ENCODE measurements at regions not wholly inside any gene's neighbourhood (a gene's known extent, or its start where the extent isn't known, plus 50 kb on each side); places are given as distances from the start of the nearest gene placed in this dataset.
"Not testable (repeated sequence)": the region's sequence is repeated elsewhere in the genome, so short reads cannot be mapped to it uniquely, and the experiment has no call there.

DNA sequence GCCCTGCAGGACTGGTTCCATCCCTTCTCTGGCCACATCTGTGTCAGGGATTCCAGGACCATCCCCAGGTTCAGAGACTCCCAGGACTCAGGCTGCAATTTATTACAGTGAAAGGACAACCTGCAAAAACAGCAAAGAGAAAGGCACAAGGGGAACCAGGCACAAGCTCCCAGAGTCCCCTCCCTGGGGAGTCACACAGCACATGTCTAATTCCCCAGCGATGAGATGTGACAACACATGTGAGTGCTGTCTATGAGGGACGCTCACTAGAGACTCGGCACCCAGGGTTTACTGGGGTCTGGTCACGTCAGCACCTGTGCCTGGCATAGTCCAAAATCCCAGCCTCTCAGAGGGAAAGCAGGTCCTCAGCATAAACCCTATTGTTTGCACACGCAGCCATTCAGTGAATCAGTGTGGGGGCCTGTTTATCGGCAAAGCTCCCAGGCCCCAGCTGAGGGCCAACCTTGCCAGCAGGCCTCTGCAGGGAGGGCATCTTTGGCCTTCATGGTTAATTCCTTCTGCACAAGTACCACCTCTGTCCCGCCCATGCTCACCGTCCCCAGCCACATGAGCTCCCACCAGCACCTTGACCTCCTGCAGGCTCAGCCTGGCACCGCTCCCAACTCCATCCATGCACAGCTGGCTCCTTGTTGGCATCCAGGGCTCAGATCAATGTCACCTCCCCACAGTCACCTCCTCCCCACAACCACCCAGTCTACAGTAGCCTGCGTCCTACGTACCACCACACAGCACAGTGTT, 198.9 kb upstream of the SFSWAP start:
- TF ChIP-seq, protein P1, sequence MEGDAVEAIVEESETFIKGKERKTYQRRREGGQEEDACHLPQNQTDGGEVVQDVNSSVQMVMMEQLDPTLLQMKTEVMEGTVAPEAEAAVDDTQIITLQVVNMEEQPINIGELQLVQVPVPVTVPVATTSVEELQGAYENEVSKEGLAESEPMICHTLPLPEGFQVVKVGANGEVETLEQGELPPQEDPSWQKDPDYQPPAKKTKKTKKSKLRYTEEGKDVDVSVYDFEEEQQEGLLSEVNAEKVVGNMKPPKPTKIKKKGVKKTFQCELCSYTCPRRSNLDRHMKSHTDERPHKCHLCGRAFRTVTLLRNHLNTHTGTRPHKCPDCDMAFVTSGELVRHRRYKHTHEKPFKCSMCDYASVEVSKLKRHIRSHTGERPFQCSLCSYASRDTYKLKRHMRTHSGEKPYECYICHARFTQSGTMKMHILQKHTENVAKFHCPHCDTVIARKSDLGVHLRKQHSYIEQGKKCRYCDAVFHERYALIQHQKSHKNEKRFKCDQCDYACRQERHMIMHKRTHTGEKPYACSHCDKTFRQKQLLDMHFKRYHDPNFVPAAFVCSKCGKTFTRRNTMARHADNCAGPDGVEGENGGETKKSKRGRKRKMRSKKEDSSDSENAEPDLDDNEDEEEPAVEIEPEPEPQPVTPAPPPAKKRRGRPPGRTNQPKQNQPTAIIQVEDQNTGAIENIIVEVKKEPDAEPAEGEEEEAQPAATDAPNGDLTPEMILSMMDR (IDR thresholded peaks at IDR 0.05), result no peak
- Histone ChIP-seq H3K27me3 (ENCODE audit: insufficient read depth in 3 of 3, low read length in 2 of 3) (peaks cover 0 to 7% (median 2%) of the 10 kb centered on the region in 3 donors), H3K4me1 (no peaks in the 10 kb centered on the region), H3K36me3 (ENCODE audit: insufficient read depth in 1 of 2, low read depth in 1 of 2) (no peaks in the 10 kb centered on the region), H3K9me3 (no peaks in the 10 kb centered on the region), H3K27ac (no peak overlapping the region), H3K4me3 (no peak overlapping the region)
- ATAC-seq (no peak), DNase-seq (no peak)
- 63 to 73% (median 67%) methylated on average over 11 of the region's 11 CpGs for WGBS, 3 donors
- intact Hi-C loops (cut with DNase I), result no loop called here

DNA sequence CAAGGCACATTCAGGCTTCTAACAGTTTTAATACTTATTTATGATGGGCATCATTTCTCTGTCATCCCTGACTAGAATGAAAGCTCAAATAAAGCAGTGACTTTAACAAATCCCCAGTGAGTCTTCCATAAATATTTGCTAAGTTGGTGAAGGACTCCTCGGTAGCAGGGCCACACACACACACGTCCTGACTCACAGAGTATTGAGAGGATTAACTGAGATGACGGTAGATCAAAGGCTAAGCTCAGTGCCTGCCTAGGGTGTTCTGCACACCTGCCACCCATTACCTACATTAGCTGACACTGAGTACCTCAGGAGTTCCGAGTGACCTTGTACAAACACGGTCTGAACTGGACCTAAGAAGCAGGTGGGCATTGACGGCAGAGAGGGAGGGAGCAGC, 197.3 kb upstream of the SFSWAP start:
- Histone ChIP-seq H3K27ac (no peak overlapping the region), H3K27me3 (ENCODE audit: insufficient read depth in 3 of 3, low read length in 2 of 3) (peaks cover 0 to 2% (median 0%) of the 10 kb centered on the region in 3 donors), H3K9me3 (no peaks in the 10 kb centered on the region), H3K36me3 (ENCODE audit: insufficient read depth in 1 of 2, low read depth in 1 of 2) (no peaks in the 10 kb centered on the region), H3K4me3 (no peak overlapping the region), H3K4me1 (no peaks in the 10 kb centered on the region)
- intact Hi-C loops (cut with DNase I), result no loop called here
- no peak for DNase-seq
- 28 to 42% (median 30%) methylated on average over 6 of the region's 6 CpGs for WGBS, 3 donors
- ATAC-seq, result no peak
- TF ChIP-seq, protein P1 (IDR thresholded peaks at IDR 0.05), result no peak

DNA sequence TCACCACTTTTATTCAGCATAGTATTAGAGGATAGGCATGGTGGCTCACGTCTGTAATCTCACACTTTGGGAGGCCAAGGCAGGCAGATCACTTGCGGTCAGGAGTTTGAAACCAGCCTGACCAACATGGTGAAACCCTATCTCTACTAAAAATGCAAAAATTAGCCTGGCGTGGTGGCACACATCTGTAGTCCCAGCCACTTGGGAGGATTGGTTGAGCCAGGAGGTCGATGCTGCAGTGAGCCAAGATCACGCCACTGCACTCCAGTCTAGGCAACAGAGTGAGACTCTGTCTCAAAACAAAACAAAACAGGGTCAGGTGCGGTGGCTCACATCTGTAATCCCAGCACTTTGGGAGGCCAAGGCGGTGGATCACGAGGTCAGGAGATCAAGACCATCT, 190.3 kb upstream of the SFSWAP start:
- H3K27me3 ChIP-seq (ENCODE audit: insufficient read depth in 3 of 3, low read length in 2 of 3); H3K4me3 ChIP-seq; H3K4me1 ChIP-seq; intact Hi-C loops (cut with DNase I); DNase-seq; H3K9me3 ChIP-seq; ATAC-seq; H3K36me3 ChIP-seq (ENCODE audit: insufficient read depth in 1 of 2, low read depth in 1 of 2); H3K27ac ChIP-seq: not testable (repeated sequence)
- WGBS, 3 donors, result 77 to 80% (median 80%) methylated on average over 8 of the region's 8 CpGs

DNA sequence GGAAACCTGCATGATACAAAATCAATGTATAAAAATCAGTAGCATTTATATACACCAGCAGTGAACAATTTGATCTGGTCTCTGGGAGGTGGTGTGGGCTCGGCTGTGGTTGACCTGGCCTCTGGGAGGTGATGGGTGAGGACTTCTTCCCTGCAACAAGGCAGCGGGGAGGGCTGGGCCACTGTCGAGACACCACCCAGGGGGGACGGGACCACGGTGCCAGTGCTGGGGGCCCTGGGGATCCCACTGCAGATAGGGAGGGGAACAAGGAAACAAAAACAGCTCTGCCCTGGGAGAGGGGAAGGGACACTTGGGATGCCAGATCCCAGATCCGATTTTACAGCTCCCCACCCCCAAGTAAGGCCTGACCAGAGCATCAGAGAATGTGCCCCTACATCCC, 189.6 kb upstream of the SFSWAP start:
- intact Hi-C loops (cut with DNase I), result no loop called here
- Histone ChIP-seq H3K27ac (no peak overlapping the region), H3K27me3 (ENCODE audit: insufficient read depth in 3 of 3, low read length in 2 of 3) (peaks cover 0 to 10% (median 0%) of the 10 kb centered on the region in 3 donors), H3K36me3 (ENCODE audit: insufficient read depth in 1 of 2, low read depth in 1 of 2) (no peaks in the 10 kb centered on the region), H3K4me1 (no peaks in the 10 kb centered on the region), H3K9me3 (no peaks in the 10 kb centered on the region), H3K4me3 (no peak overlapping the region)
- WGBS, 3 donors, result 70 to 77% (median 73%) methylated on average over 6 of the region's 6 CpGs
- no peak for ATAC-seq
- DNase-seq, result no peak
- TF ChIP-seq, protein P1 (IDR thresholded peaks at IDR 0.05), result no peak

DNA sequence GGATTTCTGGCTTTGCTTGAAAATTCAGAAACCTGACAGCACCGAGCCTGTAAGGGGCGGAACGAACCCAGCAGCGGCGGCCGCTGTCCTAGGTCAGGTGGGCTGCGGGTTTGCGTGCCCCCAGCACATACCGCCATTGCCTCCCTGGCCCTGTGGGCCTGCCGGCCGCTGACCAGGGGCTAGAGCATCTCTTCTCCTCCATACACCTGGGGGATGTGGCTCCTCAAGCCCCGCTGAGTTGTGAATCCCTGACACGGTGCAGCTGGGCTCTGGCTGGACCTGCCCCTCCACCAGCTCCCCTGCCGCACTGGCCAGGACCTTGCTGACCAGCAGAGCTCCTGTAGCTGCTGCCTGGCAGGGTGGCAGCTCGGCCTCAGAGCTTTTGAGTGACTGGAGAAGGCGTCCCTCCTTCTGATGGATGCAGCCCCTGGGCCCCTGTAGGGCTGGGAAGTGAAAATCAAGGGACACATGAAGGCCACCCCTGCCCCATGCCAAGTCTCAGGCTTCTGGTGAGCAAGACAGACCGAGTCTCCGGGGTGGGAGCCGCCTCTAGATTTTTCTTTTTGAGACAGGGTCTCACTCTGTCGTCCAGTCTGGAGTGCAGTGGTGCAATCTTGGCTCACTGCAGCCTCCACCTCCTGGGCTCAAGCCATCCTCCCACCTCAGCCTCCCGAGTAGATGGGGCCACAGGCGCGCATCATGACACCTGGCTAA, 184.9 kb upstream of the SFSWAP start:
- Histone ChIP-seq H3K27ac (no peak overlapping the region), H3K4me3 (no peak overlapping the region), H3K9me3 (no peaks in the 10 kb centered on the region), H3K27me3 (ENCODE audit: insufficient read depth in 3 of 3, low read length in 2 of 3) (peaks cover 0 to 13% (median 0%) of the 10 kb centered on the region in 3 donors), H3K36me3 (ENCODE audit: insufficient read depth in 1 of 2, low read depth in 1 of 2) (no peaks in the 10 kb centered on the region), H3K4me1 (no peaks in the 10 kb centered on the region)
- no peak for ATAC-seq
- intact Hi-C loops (cut with DNase I), result no loop called here
- TF ChIP-seq, protein P1 (IDR thresholded peaks at IDR 0.05), result no peak
- DNase-seq, result no peak
- 75 to 83% (median 76%) methylated on average over 23 of the region's 23 CpGs for WGBS, 3 donors

All from psoas muscle (tissue), 7 donors.